ENCODE measurements at regions not wholly inside any gene's neighbourhood (a gene's known extent, or its start where the extent isn't known, plus 50 kb on each side); places are given as distances from the start of the nearest gene placed in this dataset.

DNA sequence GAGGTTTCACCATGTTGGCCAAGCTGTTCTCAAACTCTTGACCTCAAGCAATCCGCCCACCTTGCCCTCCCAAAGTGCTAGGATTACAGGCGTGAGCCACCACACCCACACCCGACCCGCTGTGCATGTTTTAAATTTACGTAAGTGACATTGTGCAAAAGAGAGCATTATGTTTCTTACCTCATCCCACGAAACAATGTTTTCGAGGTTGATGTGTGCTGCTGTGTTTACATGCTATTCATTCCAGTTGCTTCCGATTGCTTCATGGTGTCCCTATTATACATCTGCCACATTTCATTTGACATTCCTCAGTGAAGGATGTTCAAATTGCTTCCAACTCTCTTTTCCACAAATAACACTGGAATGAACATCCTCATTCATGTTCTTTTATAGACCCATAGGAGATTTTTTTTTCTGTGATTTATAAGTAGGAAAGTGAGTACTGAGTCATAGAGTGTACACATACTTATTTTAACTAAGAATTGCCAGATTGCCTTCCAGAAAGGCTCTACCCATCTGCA is 403.9 kb upstream of the JARID2 start:
- H3K27ac Mint-ChIP-seq (ENCODE audit: unreplicated experiment): peak overlapping the region; percentile 8
- no peaks in the 10 kb centered on the region for H4K20me1 ChIP-seq (ENCODE audit: insufficient read depth, low read length)
- peaks cover 21% of the 10 kb centered on the region for H3K27me3 Mint-ChIP-seq (ENCODE audit: low read depth, unreplicated experiment)
- no peak overlapping the region for H3K4me3 Mint-ChIP-seq (ENCODE audit: unreplicated experiment)
- no peaks in the 10 kb centered on the region for H3K36me3 ChIP-seq (ENCODE audit: insufficient read depth, low read length)
- no peak overlapping the region for H3K27ac ChIP-seq (ENCODE audit: low read depth, low read length)
- no peaks in the 10 kb centered on the region for H3K9me3 ChIP-seq (ENCODE audit: insufficient read depth, low read depth, low read length)
- peaks cover 3% of the 10 kb centered on the region for H3K27me3 ChIP-seq (ENCODE audit: insufficient read depth, low read length)
- H3K9me3 Mint-ChIP-seq (ENCODE audit: unreplicated experiment): peaks cover 2% of the 10 kb centered on the region
- FAIRE-seq (peak; percentile 96), DNase-seq (ENCODE audit: low read depth) (peak; percentile 99)
- no peak overlapping the region for H3K9ac ChIP-seq (ENCODE audit: low read length)
- no peaks in the 10 kb centered on the region for H3K4me1 Mint-ChIP-seq (ENCODE audit: low read depth, unreplicated experiment)
- no peaks in the 10 kb centered on the region for H3K79me2 ChIP-seq (ENCODE audit: insufficient read depth, low read length)
- no peak overlapping the region for H3K4me3 ChIP-seq (ENCODE audit: insufficient read depth, low read depth, low read length)
- peaks cover 3% of the 10 kb centered on the region for H3K4me1 ChIP-seq (ENCODE audit: insufficient read depth, low read length)
- no peak overlapping the region for H2AFZ ChIP-seq (ENCODE audit: low read depth, low read length)
- TF ChIP-seq EZH2 (IDR thresholded peaks at IDR 0.05; ENCODE audit: insufficient read depth, low read length): no peak
- TF ChIP-seq, protein P1, sequence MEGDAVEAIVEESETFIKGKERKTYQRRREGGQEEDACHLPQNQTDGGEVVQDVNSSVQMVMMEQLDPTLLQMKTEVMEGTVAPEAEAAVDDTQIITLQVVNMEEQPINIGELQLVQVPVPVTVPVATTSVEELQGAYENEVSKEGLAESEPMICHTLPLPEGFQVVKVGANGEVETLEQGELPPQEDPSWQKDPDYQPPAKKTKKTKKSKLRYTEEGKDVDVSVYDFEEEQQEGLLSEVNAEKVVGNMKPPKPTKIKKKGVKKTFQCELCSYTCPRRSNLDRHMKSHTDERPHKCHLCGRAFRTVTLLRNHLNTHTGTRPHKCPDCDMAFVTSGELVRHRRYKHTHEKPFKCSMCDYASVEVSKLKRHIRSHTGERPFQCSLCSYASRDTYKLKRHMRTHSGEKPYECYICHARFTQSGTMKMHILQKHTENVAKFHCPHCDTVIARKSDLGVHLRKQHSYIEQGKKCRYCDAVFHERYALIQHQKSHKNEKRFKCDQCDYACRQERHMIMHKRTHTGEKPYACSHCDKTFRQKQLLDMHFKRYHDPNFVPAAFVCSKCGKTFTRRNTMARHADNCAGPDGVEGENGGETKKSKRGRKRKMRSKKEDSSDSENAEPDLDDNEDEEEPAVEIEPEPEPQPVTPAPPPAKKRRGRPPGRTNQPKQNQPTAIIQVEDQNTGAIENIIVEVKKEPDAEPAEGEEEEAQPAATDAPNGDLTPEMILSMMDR (IDR thresholded peaks at IDR 0.05; ENCODE audit: insufficient read depth, low read depth, low read length): no peak
- H3K4me2 ChIP-seq (ENCODE audit: low read length): peak overlapping the region; percentile 24
- no peaks in the 10 kb centered on the region for H3K36me3 Mint-ChIP-seq (ENCODE audit: low read depth, unreplicated experiment)

DNA sequence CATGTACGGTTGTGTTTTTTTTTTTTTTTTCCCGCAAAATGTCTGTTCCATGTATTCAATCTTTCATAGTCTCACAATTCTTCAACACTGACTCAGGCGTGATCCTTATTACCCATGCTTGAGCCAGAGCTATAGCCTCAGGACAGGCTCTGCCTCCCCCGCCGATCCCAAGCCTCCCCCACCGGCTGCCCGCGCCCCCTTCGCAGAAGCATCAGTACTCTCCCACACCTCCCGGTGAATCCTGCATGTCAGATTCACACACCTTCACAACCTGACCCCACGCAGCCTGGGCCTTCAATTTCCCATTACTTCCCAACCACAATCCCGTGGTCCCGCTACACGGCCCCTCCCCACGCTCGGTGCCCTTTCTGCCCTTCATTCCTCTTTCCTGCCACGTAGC is 401.5 kb upstream of the JARID2 start:
- Mint-ChIP-seq H3K4me3 (ENCODE audit: unreplicated experiment) (no peak overlapping the region), H3K27me3 (ENCODE audit: low read depth, unreplicated experiment) (peaks cover 4% of the 10 kb centered on the region), H3K9me3 (ENCODE audit: unreplicated experiment) (peaks cover 2% of the 10 kb centered on the region), H3K27ac (ENCODE audit: unreplicated experiment) (no peak overlapping the region), H3K4me1 (ENCODE audit: low read depth, unreplicated experiment) (no peaks in the 10 kb centered on the region), H3K36me3 (ENCODE audit: low read depth, unreplicated experiment) (no peaks in the 10 kb centered on the region)
- peaks cover 3% of the 10 kb centered on the region for H3K4me1 ChIP-seq (ENCODE audit: insufficient read depth, low read length)
- H3K9ac ChIP-seq (ENCODE audit: low read length): no peak overlapping the region
- H3K27ac ChIP-seq (ENCODE audit: low read depth, low read length): no peak overlapping the region
- no peak for TF ChIP-seq EZH2 (IDR thresholded peaks at IDR 0.05; ENCODE audit: insufficient read depth, low read length)
- TF ChIP-seq, protein P1 (IDR thresholded peaks at IDR 0.05; ENCODE audit: insufficient read depth, low read depth, low read length): no peak
- no peaks in the 10 kb centered on the region for H3K79me2 ChIP-seq (ENCODE audit: insufficient read depth, low read length)
- no peak overlapping the region for H3K4me3 ChIP-seq (ENCODE audit: insufficient read depth, low read depth, low read length)
- no peak for FAIRE-seq
- H3K27me3 ChIP-seq (ENCODE audit: insufficient read depth, low read length): peaks cover 3% of the 10 kb centered on the region
- DNase-seq (ENCODE audit: low read depth): no peak
- no peaks in the 10 kb centered on the region for H4K20me1 ChIP-seq (ENCODE audit: insufficient read depth, low read length)
- H3K9me3 ChIP-seq (ENCODE audit: insufficient read depth, low read depth, low read length): no peaks in the 10 kb centered on the region
- no peak overlapping the region for H3K4me2 ChIP-seq (ENCODE audit: low read length)
- no peak overlapping the region for H2AFZ ChIP-seq (ENCODE audit: low read depth, low read length)
- H3K36me3 ChIP-seq (ENCODE audit: insufficient read depth, low read length): no peaks in the 10 kb centered on the region

DNA sequence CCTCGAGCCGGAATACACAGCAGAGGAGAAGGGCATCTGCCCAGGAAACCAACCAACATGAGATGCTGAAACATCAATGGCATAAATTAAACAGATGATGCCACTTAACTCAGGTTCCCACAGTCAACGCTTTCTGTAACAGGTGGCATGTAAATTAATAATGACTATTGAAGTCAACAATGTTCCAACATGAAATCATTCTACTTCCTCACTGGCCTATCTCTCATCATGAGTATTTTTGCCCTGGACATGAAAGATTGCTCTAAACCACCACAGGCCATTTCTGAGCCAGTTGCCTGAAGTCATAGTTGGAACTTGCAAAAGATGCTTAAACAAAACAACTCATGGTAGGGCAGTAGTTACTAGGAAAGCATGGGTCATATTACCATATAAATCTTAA is 397.9 kb upstream of the JARID2 start:
- Histone ChIP-seq H3K4me1 (ENCODE audit: insufficient read depth, low read length) (no peaks in the 10 kb centered on the region), H2AFZ (ENCODE audit: low read depth, low read length) (no peak overlapping the region), H3K36me3 (ENCODE audit: insufficient read depth, low read length) (no peaks in the 10 kb centered on the region), H3K4me2 (ENCODE audit: low read length) (no peak overlapping the region), H3K27me3 (ENCODE audit: insufficient read depth, low read length) (no peaks in the 10 kb centered on the region), H3K9ac (ENCODE audit: low read length) (no peak overlapping the region), H3K79me2 (ENCODE audit: insufficient read depth, low read length) (no peaks in the 10 kb centered on the region), H3K4me3 (ENCODE audit: insufficient read depth, low read depth, low read length) (no peak overlapping the region), H3K9me3 (ENCODE audit: insufficient read depth, low read depth, low read length) (no peaks in the 10 kb centered on the region), H4K20me1 (ENCODE audit: insufficient read depth, low read length) (no peaks in the 10 kb centered on the region), H3K27ac (ENCODE audit: low read depth, low read length) (no peak overlapping the region)
- TF ChIP-seq, protein P1 (IDR thresholded peaks at IDR 0.05; ENCODE audit: insufficient read depth, low read depth, low read length): no peak
- no peak for TF ChIP-seq EZH2 (IDR thresholded peaks at IDR 0.05; ENCODE audit: insufficient read depth, low read length)
- DNase-seq (ENCODE audit: low read depth): peak; percentile 45
- H3K9me3 Mint-ChIP-seq (ENCODE audit: unreplicated experiment): no peaks in the 10 kb centered on the region
- no peak for FAIRE-seq
- no peaks in the 10 kb centered on the region for H3K36me3 Mint-ChIP-seq (ENCODE audit: low read depth, unreplicated experiment)
- no peak overlapping the region for H3K4me3 Mint-ChIP-seq (ENCODE audit: unreplicated experiment)
- H3K27ac Mint-ChIP-seq (ENCODE audit: unreplicated experiment): no peak overlapping the region
- peaks cover 2% of the 10 kb centered on the region for H3K27me3 Mint-ChIP-seq (ENCODE audit: low read depth, unreplicated experiment)
- no peaks in the 10 kb centered on the region for H3K4me1 Mint-ChIP-seq (ENCODE audit: low read depth, unreplicated experiment)
